Karpas-422 (cell line): ENCODE measurements at regions not wholly inside any gene's neighbourhood (a gene's known extent, or its start where the extent isn't known, plus 50 kb on each side); places are given as distances from the start of the nearest gene placed in this dataset.

Experiments used
- DNase-seq: peaks from one replicate; pipeline ENCODE4 v3.0.0-alpha.2; 2015
- H2AFZ ChIP-seq: fragments of 200-600 bp; sonication (generic); 2 replicates; pipeline ENCODE4 v1.6.1; 2014; ENCODE audit warnings: antibody characterized with exemption, low read length, mixed read lengths
- H3K27ac ChIP-seq: fragments of 200-600 bp; sonication (generic); 2 replicates; pipeline ENCODE4 v1.5.1; 2014; ENCODE audit warnings: mild to moderate bottlenecking, low read length, moderate library complexity
- H3K27me3 ChIP-seq: fragments of 200-600 bp; sonication (generic); 2 replicates; pipeline ENCODE4 v1.6.1; 2014; ENCODE audit warnings: low read length, mixed read lengths
- H3K36me3 ChIP-seq: fragments of 200-600 bp; sonication (generic); 2 replicates; pipeline ENCODE4 v1.6.1; 2014; ENCODE audit warnings: low read length, mixed read lengths; ENCODE audit not compliant: insufficient read depth
- H3K4me1 ChIP-seq: fragments of 200-600 bp; sonication (generic); 2 replicates; pipeline ENCODE4 v1.6.1; 2014; ENCODE audit warnings: mild to moderate bottlenecking, low read length, mixed read lengths
- H3K4me2 ChIP-seq: fragments of 200-600 bp; sonication (generic); 2 replicates; pipeline ENCODE4 v1.6.1; 2014; ENCODE audit warnings: low read length, low read depth, mild to moderate bottlenecking; ENCODE audit not compliant: poor library complexity, severe bottlenecking
- H3K4me3 ChIP-seq: fragments of 200-600 bp; sonication (generic); 2 replicates; pipeline ENCODE4 v1.5.1; 2014; ENCODE audit warnings: mild to moderate bottlenecking, antibody characterized with exemption, low read length, mixed read lengths
- H3K79me2 ChIP-seq: fragments of 200-600 bp; sonication (generic); 2 replicates; pipeline ENCODE4 v1.6.1; 2014; ENCODE audit warnings: mild to moderate bottlenecking, low read length, mixed read lengths
- H3K9ac ChIP-seq: fragments of 200-600 bp; sonication (generic); 2 replicates; pipeline ENCODE4 v1.6.0; 2014; ENCODE audit warnings: low read length
- H3K9me2 ChIP-seq: fragments of 200-600 bp; sonication (generic), shearing (Covaris generic); replicated peaks from 2 replicates; pipeline ENCODE4 v1.6.0; 2014; ENCODE audit warnings: mild to moderate bottlenecking, low read length, moderate library complexity; ENCODE audit not compliant: insufficient read depth
- H3K9me3 ChIP-seq: fragments of 300-700, 200-600 bp; sonication (generic); 2 replicates; pipeline ENCODE4 v1.6.1; 2014; ENCODE audit warnings: low read length, mixed read lengths
- H4K20me1 ChIP-seq: fragments of 200-600 bp; sonication (generic); 2 replicates; pipeline ENCODE4 v1.6.1; 2014; ENCODE audit warnings: mild to moderate bottlenecking, antibody characterized with exemption, low read length, low read depth; ENCODE audit not compliant: insufficient read depth

DNA sequence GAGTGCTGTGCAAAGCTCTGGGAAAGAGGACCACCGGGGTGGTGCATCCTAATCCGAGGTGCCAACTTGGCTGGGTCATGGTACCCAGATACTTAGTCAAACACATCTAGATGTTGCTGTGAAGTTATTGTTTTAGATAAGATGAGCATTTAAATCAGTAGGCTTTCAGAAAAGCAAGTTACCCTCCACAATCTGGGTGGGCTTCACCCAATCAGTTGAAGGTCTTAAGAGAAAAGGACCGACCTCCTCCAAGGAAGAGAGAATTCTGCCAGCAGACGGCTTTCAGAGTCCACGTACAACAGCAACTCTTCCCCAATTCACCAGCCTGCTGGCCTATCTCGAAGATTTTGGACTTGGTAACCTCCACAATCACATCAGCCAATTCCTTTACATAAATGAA is 338.1 kb downstream of the C16orf95 start:
- Histone ChIP-seq H3K4me1 (no peaks in the 10 kb centered on the region), H3K27me3 (no peaks in the 10 kb centered on the region), H3K9me2 (no peaks in the 10 kb centered on the region), H2AFZ (no peak overlapping the region), H3K4me2 (no peak overlapping the region), H3K4me3 (no peak overlapping the region), H3K79me2 (no peaks in the 10 kb centered on the region), H4K20me1 (no peaks in the 10 kb centered on the region), H3K9me3 (no peaks in the 10 kb centered on the region), H3K9ac (no peak overlapping the region), H3K36me3 (no peaks in the 10 kb centered on the region), H3K27ac (no peak overlapping the region)
- no peak for DNase-seq

DNA sequence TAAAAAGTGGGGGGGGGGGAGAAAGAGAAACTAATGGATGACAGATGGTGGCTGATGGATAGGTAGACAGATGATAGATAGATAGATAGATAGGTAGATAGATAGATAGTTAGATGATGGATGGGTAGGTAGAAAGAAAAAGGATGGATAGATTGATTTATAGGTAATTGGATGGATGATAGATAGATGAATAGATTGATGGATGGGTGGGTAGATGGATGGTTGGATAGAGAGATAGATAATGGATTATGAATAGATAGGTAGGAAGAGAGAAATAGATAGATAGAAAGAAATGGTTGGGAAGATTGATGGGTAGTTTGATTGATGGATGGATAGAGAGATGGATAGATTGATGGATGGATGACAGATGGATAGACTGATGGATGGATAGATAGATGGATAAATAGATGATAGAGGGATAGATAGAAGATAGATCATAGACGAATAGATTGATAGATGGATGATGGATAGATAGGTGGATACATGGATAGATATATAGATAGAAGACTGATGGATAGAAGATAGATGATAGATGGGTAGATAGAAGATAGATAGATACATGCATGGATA is 337.1 kb downstream of the C16orf95 start:
- H3K4me2 ChIP-seq, result no peak overlapping the region
- no peak for DNase-seq
- no peak overlapping the region for H3K4me3 ChIP-seq
- no peak overlapping the region for H3K9ac ChIP-seq
- H3K9me3 ChIP-seq, result no peaks in the 10 kb centered on the region
- H3K36me3 ChIP-seq, result no peaks in the 10 kb centered on the region
- H3K4me1 ChIP-seq, result no peaks in the 10 kb centered on the region
- no peaks in the 10 kb centered on the region for H3K9me2 ChIP-seq
- H2AFZ ChIP-seq, result no peak overlapping the region
- H3K27ac ChIP-seq, result no peak overlapping the region
- no peaks in the 10 kb centered on the region for H3K79me2 ChIP-seq
- no peaks in the 10 kb centered on the region for H3K27me3 ChIP-seq
- H4K20me1 ChIP-seq, result no peaks in the 10 kb centered on the region

DNA sequence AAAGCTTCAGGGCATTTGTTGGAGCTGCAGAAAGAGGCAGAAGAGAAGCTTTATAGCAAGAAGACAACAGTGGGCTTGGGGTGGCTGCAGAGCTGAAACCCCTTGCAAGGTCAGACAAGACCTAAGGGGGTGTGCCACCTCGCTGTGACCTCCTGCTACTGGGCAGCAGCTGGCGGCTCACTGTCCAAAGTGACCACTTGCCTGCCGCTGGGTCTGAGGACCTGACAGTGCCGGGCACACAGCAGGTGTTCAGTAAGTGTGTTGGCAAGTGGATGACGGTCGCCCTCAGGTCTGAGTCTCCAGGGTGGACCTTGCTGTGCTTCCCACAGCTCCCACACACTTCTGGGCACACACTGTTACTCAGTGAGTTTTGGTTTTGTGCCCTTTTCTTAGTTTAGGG is 336.5 kb downstream of the C16orf95 start:
- Histone ChIP-seq H3K79me2 (no peaks in the 10 kb centered on the region), H4K20me1 (no peaks in the 10 kb centered on the region), H3K4me1 (no peaks in the 10 kb centered on the region), H3K4me2 (no peak overlapping the region), H3K27ac (no peak overlapping the region), H3K9me3 (no peaks in the 10 kb centered on the region), H3K4me3 (no peak overlapping the region), H3K27me3 (no peaks in the 10 kb centered on the region), H2AFZ (no peak overlapping the region), H3K9me2 (no peaks in the 10 kb centered on the region), H3K36me3 (no peaks in the 10 kb centered on the region), H3K9ac (no peak overlapping the region)
- no peak for DNase-seq

DNA sequence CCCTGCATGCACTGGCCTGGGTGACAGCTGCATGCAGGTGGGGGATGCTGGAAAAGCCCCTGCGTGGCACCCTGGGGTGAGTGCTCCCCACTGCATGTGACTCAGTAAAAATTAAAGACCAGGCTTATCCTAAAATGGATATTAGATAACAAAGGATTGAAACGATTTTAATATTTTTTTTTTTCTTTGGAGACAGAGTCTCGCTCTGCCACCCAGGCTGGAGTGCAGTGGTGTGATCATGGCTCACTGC is 334.9 kb downstream of the C16orf95 start:
- H3K9me2 ChIP-seq, result no peaks in the 10 kb centered on the region

GRCh38 chr16:86982912-86983311 is 334.3 kb downstream of the C16orf95 start:
- Histone ChIP-seq H3K9ac (no peak overlapping the region), H3K9me2 (no peaks in the 10 kb centered on the region), H3K27me3 (no peaks in the 10 kb centered on the region), H3K9me3 (no peaks in the 10 kb centered on the region), H3K79me2 (no peaks in the 10 kb centered on the region), H2AFZ (no peak overlapping the region), H3K4me3 (no peak overlapping the region), H3K36me3 (no peaks in the 10 kb centered on the region), H3K4me2 (no peak overlapping the region), H4K20me1 (no peaks in the 10 kb centered on the region), H3K4me1 (no peaks in the 10 kb centered on the region), H3K27ac (no peak overlapping the region)
- DNase-seq, result no peak

More for the DNA sequence above, 334.9 kb downstream of the C16orf95 start:
- H2AFZ ChIP-seq, result no peak overlapping the region
- no peaks in the 10 kb centered on the region for H3K36me3 ChIP-seq
- H3K9me3 ChIP-seq, result no peaks in the 10 kb centered on the region
- H3K27me3 ChIP-seq, result no peaks in the 10 kb centered on the region
- H3K79me2 ChIP-seq, result no peaks in the 10 kb centered on the region
- no peak overlapping the region for H3K27ac ChIP-seq
- H3K4me1 ChIP-seq, result no peaks in the 10 kb centered on the region
- no peaks in the 10 kb centered on the region for H4K20me1 ChIP-seq
- no peak overlapping the region for H3K9ac ChIP-seq
- no peak overlapping the region for H3K4me3 ChIP-seq
- DNase-seq, result no peak
- H3K4me2 ChIP-seq, result no peak overlapping the region

DNA sequence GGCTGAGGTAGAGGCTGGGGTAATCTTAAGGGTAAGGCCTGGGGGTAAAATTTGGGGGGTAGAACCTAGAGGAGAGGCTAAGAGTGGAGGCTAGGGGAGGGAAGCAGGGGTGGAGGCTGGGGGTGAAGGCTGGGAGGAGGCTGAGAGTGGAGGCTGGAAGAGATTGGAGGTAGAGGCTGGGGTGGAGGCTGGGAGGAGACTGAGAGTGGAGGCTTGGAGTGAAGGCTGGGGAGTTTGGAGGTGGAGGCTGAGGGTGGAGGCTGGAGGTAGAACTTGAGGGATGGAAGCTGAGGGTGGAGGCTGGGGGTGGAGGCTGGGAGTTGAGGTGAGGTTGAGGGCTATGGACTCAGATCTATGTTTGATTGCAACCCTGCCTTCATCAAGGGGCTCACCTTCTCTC is 333.6 kb downstream of the C16orf95 start:
- Histone ChIP-seq H2AFZ (no peak overlapping the region), H3K27me3 (no peaks in the 10 kb centered on the region), H3K9ac (no peak overlapping the region), H3K27ac (no peak overlapping the region), H3K4me3 (no peak overlapping the region), H3K4me1 (no peaks in the 10 kb centered on the region), H3K9me3 (no peaks in the 10 kb centered on the region), H3K79me2 (no peaks in the 10 kb centered on the region), H3K9me2 (no peaks in the 10 kb centered on the region), H4K20me1 (no peaks in the 10 kb centered on the region), H3K36me3 (no peaks in the 10 kb centered on the region), H3K4me2 (no peak overlapping the region)
- DNase-seq, result no peak

DNA sequence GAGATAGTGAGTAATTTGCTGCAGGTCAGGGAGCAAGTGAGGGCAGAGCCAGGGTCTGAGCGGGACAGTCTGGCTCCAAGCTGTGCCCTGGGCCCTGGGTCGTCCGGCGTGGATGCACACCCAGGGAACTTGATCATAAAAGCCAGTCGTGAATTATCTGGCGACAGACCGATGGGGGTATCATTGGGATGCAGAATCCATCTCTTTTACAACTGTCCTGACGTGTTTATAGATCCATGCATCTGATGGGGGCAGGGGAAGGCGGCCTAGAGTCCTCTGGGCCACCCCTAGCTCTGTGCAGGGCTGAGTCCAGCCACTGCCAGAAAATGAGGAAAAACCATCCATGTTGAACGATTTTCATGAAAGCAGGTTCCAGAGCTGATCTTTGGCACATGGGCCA is 332.8 kb downstream of the C16orf95 start:
- Histone ChIP-seq H3K9me2 (no peaks in the 10 kb centered on the region), H3K4me3 (no peak overlapping the region), H3K9me3 (no peaks in the 10 kb centered on the region), H3K4me2 (no peak overlapping the region), H3K27ac (no peak overlapping the region), H3K79me2 (no peaks in the 10 kb centered on the region), H4K20me1 (no peaks in the 10 kb centered on the region), H3K36me3 (no peaks in the 10 kb centered on the region), H3K27me3 (no peaks in the 10 kb centered on the region), H3K4me1 (no peaks in the 10 kb centered on the region), H2AFZ (no peak overlapping the region), H3K9ac (no peak overlapping the region)
- no peak for DNase-seq

DNA sequence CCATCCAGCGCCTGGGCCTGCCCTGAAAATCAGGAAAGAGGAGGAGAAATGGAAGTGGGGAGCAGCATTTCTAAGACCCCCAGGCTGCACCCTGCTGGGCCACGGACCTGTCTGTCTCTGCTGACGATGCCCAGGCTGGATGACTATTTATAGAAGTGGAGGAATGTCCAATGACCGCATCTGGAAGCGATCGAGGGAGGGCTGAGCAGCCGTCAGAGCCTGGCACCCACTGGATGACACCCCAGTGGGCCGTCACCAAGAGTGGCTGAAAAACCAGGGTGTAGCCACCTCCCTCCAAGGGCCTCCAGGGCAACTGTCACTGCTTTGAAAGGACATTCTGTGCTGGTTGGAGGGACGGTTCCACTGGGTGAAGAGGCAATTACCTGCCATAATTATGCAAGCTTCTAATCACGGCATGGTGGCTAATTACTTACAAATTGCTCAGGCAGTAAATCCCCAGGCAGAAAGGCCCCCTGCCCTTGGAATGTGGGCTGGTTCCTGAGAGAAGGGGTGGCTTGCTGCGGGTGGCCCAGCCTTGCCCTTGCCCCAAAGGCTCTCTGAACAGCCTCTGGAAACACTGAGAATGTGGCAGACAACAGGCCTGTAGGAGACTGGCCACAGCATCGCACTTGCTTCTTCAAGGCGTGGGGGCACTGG is 332.1 kb downstream of the C16orf95 start:
- Histone ChIP-seq H3K36me3 (no peaks in the 10 kb centered on the region), H3K9me3 (no peaks in the 10 kb centered on the region), H4K20me1 (no peaks in the 10 kb centered on the region), H3K27me3 (no peaks in the 10 kb centered on the region), H3K27ac (no peak overlapping the region), H3K9me2 (no peaks in the 10 kb centered on the region), H3K4me3 (no peak overlapping the region), H3K4me1 (no peaks in the 10 kb centered on the region), H3K4me2 (no peak overlapping the region), H3K79me2 (no peaks in the 10 kb centered on the region), H2AFZ (no peak overlapping the region), H3K9ac (no peak overlapping the region)
- no peak for DNase-seq

DNA sequence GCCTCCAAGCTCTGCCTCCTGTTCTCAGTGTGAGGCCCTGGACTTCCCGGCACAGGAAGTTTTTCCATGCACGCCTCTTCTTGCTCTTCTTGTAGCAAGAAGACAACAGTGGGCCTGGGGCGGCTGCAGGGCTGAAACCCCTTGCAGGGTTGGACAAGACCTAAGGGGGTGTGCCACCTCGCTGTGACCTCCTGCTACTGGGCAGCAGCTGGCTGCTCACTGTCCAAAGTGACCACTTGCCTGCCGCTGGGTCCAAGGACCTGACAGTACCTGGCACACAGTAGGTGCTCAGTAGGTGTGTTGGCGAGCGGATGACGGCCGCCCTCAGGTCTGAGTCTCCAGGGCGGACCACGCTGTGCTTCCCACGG is 331.6 kb downstream of the C16orf95 start:
- H3K9me3 ChIP-seq, result no peaks in the 10 kb centered on the region

More for the DNA sequence above, 331.6 kb downstream of the C16orf95 start:
- H4K20me1 ChIP-seq, result no peaks in the 10 kb centered on the region
- no peak overlapping the region for H3K9ac ChIP-seq
- H3K4me3 ChIP-seq, result no peak overlapping the region
- H2AFZ ChIP-seq, result no peak overlapping the region
- no peaks in the 10 kb centered on the region for H3K27me3 ChIP-seq
- H3K36me3 ChIP-seq, result no peaks in the 10 kb centered on the region
- no peak overlapping the region for H3K4me2 ChIP-seq
- no peaks in the 10 kb centered on the region for H3K4me1 ChIP-seq
- no peaks in the 10 kb centered on the region for H3K9me2 ChIP-seq
- DNase-seq, result no peak
- H3K79me2 ChIP-seq, result no peaks in the 10 kb centered on the region
- no peak overlapping the region for H3K27ac ChIP-seq
